GM19324 (cell line): ENCODE measurements at regions not wholly inside any gene's neighbourhood (a gene's known extent, or its start where the extent isn't known, plus 50 kb on each side); places are given as distances from the start of the nearest gene placed in this dataset.

Source experiments
- ATAC-seq: cut with Tn5 transposase; IDR thresholded peaks from one replicate; pipeline ENCODE4 v1.9.1; 2021; ENCODE audit warnings: mild to moderate bottlenecking, moderate library complexity; ENCODE audit not compliant: unreplicated experiment, low FRiP score

DNA sequence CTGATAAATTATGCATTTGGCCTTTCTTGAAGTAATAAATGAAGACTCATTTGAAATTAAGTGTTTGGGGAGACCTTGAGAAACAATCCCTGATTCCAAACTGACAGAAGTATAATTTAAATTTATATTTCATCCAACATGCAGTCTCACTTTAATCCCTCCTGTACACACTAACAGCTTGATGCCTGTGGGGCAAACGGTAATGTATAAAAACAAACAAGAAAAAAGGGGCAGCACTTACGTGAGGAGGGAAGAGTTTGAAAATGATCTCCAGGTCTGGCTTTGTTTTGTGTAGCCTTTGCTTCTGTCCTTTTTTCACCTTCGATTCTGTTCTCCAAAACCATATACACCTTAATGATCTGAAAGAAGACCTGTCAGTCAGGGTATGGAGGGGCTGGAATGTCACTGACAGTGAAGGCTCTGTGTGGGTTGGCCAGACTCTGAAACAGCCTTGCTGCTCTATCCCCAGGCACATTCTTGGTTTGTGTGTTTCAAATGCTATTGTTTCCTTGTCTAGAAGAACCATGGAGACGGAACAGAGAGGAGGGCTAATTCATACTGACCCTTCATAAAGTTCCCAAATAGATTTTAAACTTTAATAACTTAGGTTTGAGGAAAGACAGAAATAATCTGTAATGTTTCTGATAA, 338.2 kb upstream of the WWC1 start:
- ATAC-seq = no peak

DNA sequence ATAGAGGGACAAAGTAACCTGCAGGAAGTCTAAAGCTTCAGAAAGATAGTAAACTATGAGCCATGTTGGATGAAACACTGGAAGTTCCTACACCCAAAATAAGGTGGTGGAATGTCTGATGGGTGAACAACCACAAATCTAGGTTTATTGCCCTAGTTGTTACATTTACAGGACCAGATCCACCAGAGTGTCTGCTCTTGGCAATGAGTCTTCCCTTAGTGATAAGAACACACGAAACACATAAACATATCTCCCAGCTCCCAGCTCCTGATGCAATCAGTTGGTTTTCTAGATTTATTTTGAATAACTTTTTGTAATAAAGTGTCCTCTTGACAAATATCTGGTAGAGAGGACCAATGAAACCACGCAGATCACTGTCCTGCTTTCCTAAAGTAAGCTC, 329.7 kb upstream of the WWC1 start:
- ATAC-seq = no peak

GRCh38 chr5:167964529-167964928, 326.9 kb upstream of the WWC1 start:
- no peak for ATAC-seq

- ATAC-seq = no peak
Observed at GRCh38 chr5:167965710-167966109, 325.7 kb upstream of the WWC1 start.

DNA sequence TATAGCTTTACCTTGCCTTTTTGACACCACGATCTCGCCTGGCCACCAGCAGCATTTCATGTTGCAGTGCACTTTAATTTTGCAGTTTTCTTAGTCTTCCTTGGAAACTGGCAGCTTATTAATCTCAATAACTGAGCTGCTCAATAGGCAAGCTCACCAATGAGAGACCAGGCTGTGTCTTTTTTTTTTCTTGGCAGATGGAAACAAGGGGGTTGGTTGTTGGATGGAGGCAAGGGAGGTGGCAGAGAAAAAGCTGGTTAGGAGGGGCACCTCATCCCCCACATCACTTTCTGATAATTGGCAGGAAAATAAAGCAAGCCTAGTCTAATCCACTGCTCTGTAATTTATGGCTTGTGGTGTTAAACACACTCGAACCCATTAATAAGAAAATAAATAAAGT, 324.5 kb upstream of the WWC1 start:
- ATAC-seq = no peak

DNA sequence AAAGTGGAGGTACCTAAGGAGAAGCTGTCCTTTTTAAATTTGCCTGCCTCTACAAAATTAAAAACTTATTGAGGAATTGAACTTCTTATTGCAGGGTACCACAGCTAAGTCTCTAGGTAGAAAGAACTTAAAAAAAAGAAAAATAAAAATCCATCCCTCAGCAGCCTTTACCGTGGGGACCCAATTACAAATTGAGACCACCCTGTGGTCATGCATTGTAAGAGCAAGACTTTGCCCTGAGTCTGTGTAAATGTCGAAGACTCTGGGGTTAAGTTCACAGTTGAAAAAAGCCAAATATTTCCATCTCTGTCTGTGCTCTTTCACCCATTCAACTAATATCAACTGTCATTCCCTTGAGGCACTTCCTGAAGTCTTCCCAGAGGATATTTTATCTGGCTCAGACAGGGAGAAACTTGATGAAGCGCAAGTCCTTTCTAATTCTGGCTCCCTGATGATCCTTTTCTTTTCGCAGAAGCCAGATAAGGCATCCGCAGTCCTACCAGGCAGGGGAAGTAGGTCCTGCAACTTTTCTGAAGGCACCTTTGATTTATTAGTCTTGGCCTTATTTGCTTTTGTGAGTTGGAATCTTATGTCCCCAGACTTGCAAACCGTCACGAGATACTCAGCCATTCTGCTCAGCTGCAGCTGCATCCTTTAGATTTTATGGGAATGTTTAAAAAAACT, 323.8 kb upstream of the WWC1 start:
- ATAC-seq = no peak

GRCh38 chr5:167968837-167969236, 322.6 kb upstream of the WWC1 start:
- ATAC-seq = no peak

DNA sequence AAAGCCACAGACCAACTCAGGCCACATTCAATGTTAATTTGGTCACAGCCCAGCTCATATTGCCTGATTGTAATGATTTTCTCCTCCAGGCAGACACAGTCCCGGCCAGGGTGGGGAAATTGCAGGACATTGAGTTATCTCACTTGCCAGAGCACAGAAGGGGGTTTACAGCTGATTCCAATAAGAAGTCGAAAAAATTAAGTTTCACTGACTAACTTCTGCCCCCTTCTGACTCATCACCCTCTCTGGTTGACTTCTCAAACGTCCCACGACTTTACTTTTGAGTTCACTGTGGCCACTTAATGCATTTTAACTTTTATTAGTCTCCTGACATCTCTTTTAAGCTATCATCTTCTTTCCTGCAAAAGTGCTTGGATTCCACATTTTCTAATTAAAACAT, 321.4 kb upstream of the WWC1 start:
- ATAC-seq = no peak

GRCh38 chr5:167971706-167972105, 319.7 kb upstream of the WWC1 start:
- ATAC-seq = no peak

DNA sequence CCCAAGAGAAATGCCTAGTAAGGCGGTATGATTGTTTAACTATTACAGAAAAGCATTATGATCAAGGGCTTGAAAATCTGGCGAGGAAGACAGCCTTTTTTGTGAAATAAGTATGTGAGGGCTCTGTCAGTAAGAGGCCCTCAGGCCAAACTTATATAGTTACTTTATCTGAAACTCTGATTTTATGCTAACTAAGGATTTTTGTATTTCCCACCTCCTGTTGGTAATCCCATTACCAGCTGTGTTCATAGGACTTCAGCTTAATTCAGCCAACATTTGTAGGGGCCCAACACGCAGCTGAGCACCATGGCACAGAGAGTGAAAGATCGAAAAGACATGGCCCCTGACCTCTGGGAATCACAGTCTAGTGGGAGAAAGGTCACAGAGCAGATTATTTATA, 318.3 kb upstream of the WWC1 start:
- no peak for ATAC-seq

DNA sequence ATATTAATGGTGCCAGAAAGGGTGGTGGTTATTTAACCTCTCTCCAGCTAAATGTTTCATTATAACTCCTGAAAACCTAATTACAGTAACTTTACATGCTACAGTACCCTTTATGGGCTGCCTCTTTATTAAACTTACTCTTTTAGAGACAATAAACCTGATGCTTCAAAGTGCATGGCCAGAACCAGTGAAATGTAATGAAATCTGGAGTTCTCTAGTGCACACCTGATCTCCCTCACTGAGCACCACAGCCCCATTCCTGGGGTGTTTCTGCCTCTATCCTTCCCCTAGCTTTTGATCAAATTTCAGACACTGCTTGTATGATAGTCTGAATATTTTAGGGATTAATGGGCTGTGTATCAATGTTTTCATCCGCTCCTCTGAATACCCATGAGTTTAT, 306.5 kb upstream of the WWC1 start:
- ATAC-seq = no peak

DNA sequence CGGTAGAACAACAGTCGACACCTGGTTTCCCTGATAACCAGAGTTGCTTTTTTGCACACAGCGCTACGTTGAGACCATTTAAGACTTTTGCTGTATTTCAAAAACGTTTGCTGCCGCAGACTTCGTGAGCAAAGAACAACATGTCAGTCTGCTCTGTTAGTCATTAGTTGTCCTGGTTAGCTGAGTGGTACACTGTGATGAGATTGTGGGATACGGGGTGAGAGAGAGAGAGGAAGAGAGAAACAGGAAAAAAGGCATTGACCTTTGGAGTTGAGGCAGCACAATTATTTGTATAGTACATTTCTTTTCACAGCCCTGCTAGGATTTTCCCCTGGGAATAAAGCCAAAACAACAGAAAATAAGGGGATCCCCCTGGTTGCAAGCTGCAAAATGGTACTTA, 306.1 kb upstream of the WWC1 start:
- ATAC-seq = no peak

GRCh38 chr5:167987490-167988280, 303.8 kb upstream of the WWC1 start:
- no peak for ATAC-seq

DNA sequence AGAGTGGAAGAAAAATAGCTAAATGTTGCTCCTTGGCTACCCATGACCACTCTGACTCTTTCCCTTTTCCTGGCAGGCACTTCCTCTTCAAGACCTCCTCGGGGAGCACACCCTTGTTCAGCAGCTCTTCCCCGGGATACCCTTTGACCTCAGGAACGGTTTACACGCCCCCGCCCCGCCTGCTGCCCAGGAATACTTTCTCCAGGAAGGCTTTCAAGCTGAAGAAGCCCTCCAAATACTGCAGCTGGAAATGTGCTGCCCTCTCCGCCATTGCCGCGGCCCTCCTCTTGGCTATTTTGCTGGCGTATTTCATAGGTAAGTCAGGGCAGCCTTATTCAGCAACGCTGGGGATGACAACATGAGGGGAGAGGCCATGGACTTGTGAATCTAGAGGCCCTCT, 298.6 kb upstream of the WWC1 start:
- ATAC-seq = no peak

DNA sequence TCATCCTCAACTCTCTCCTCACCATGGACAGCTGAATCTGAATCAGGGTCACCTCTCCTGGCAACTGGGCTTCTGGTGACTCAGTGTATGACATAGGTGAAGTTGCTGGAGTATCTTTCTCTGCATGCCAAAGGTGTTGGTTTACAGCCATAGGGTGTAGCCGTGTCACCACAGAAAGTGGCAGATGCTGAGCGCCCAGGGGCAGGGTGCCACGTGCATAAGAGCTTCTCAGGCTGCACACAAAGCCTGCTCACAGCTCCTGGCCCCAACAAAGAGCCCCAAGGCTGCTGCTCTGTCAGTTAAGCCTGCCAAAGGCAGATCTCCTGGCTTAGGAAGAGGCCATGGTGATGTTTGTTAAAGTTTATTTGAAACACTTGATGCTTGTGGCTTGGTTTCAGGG, 297.7 kb upstream of the WWC1 start:
- ATAC-seq = no peak

DNA sequence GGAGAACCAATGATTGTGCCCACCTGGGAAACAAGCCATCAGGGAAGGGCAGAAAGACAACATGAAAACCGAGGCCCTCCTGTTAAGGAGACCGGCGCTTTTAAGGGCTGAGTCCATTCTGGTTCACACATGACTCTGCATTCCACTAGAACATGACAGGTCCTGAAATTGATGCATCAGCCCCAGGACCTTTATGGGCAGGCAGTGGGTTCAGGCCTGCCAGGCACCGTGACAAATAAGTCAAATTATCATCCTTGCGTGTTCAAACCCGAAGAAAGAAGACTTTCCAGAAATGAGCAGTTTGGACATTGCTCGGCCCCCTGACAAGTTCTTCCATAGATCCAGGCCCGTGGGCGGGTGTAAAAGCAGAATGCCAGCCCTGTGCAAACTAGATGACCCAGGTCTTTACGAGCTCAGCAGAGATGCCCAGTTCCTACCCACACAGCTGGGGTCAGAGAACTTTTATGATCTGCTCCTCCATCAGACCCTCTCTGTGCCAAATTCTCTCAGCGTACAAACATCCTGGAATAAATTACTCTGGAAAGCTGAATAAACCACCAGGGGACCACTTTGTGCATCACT, 295.5 kb upstream of the WWC1 start:
- ATAC-seq = no peak

DNA sequence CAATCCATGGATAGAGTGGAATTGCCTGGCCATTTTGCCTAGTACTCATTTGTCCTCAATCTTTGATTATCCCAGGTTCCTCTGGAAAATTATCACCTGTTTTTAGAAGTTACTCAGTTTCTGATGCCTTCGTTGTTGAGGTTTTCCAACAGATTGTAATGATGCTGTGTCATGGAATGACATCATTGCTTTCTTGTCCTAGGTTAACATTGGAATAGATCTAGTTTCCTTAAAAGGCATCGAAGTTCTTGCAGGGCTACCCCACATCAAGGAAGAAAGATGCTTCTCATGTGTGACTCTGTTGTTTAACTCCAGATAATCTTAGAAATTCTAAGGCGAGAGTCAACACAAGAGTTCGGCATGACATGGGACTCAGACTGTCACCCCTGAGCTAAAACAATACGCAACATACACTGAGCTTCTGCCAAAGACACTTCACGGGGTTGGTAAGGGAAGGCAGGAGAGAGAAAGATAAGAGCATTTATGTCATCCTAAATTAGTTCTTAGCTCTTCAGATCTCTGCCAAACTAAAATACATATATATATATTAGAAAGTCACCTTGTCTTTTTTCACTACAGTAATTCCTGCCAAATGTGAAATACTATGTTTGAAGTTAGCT, 293.2 kb upstream of the WWC1 start:
- no peak for ATAC-seq

- no peak for ATAC-seq
Observed at GRCh38 chr5:167999182-167999581, 292.3 kb upstream of the WWC1 start.

- no peak for ATAC-seq
Observed at GRCh38 chr5:168001318-168001717, 290.1 kb upstream of the WWC1 start.

- no peak for ATAC-seq
Observed at GRCh38 chr5:168002116-168002515, 289.3 kb upstream of the WWC1 start.

DNA sequence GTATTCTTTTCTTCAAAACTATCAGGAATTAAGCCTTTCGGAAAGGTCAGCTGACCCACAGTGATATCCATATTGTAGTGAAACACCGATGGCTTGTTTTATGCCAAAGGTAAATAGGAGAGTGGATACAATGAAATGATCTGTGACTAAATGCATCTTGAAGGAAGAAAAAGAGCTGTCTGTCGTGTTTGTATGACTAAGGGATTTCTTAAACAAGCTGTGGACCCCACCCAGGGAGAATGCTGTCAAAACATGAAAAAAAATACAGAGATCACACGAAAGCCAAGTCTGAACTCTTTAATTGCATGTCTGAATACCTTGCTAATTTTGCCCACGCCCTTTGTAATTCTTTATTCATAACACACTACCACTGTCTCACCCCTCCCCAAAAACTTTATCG, 286.4 kb upstream of the WWC1 start:
- no peak for ATAC-seq
